HG02798 (cell line): ENCODE measurements at regions not wholly inside any gene's neighbourhood (a gene's known extent, or its start where the extent isn't known, plus 50 kb on each side); places are given as distances from the start of the nearest gene placed in this dataset.

ENCODE experiments used
- ATAC-seq: cut with Tn5 transposase; IDR thresholded peaks from one replicate; pipeline ENCODE4 v1.9.1; 2021; ENCODE audit warnings: mild to moderate bottlenecking; ENCODE audit not compliant: unreplicated experiment, poor library complexity

DNA sequence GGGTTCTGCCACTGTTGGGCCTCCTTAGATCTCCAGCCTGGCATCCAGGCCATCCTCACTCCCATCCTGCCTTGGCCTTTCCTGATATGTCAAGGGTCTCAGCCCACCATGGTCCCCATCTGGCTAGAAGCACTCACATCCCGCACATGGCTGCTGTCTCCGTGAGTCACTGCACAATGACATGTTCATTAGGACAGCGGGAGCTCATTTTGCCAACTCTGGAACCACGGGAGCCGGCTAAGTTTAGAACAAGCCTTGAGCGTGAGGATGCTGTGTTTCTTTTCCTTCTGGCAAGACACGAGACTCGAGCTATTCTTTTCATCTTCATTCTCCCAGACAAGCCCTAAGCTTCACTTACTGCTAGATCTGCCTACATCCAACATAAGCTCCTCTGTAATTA, 65.7 kb upstream of the KSR1 start:
- ATAC-seq = no peak

DNA sequence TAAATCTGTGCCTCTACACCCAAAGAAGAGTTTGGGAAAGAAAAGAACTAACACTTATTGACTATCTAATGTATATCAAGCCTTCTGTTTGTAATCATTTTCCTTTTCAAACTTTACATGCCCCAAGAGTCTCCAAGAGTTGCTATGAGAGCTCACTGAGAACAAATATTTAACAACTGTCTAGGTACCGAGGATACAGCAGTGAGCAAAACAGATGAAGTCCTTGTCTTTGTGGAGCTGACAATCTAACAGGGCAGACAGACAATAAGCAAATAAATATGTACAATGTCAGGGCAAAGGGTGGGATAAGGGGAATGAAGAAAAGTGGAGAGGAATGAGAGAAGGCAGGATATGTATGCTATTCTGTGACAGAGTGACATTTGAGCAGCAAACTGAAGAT, 64.8 kb upstream of the KSR1 start:
- ATAC-seq = no peak

DNA sequence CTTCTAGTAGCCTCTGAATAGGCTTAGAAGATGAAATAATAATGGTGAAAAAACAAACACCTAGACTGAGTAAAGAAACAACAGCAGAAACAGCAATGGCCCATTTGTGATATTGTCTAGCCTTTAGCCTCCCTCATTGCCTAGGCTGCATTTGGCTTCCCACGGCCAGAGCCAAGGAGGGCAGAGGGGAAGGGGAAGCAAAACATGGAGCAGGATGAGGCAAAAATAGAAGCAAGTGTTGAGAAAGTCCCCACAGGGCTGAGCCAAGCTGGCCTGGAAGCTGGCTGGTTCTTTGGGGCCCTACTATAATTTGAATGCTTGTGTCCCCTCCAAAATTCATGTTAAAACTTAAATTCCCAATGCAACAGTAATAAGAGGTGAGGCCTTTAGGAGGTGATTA, 60.2 kb upstream of the KSR1 start:
- no peak for ATAC-seq

DNA sequence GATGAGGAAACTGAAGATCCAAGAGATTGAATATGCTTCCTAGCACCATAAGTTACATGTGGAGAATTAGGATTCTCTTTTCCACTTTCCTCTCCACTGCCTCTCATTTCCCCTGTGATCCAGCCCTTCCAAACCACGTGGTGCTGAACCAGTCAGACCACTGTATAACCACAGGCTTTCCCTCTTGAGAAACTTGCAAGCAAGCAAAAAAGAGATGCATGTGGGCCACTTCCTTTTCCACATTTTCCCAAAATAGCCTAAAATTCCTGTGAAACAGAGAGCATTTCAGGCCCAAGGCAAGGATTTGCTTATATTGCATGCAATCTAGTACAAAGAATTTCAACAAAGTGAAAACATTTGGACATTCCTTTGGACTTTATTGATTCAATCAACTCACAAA, 59.3 kb upstream of the KSR1 start:
- ATAC-seq = no peak

DNA sequence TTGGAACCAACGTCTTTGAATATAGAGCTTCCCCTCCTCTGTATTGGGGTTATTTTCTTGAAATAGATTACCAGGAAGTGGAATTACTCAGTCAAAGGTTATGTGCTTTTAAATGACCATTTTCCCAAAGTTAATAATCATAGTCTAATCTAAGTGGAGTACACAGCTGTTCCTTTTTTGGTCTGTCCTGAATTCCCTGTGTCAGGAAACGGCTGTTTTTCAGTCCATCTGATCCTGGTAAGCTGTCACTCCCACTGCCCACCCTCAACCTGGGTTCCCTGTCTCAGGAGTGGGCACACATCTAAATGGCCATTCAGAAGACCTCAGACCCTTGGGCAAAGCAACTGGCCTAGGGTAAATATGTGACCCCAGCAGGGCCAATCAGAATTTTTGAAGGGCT, 57.6 kb upstream of the KSR1 start:
- no peak for ATAC-seq

DNA sequence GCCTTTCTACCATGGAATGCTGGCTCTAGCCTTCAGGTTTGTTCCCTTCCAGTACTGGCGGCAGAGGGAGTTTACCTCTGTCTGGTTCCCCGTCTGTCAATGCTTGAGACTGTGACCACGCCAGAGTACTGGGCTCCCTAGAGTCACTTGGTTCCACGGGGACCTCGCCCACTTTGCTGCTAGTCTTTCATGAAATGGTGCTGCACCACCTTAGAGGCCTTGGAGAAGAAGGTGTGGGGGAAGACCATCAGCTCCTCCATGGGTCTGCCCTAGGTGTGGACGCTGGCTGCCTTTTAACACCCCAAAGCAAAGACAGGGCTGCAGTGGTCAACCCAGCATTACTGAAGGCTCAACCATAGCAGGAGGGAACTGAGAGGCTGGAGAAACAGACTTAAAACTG, 55.3 kb upstream of the KSR1 start:
- no peak for ATAC-seq

DNA sequence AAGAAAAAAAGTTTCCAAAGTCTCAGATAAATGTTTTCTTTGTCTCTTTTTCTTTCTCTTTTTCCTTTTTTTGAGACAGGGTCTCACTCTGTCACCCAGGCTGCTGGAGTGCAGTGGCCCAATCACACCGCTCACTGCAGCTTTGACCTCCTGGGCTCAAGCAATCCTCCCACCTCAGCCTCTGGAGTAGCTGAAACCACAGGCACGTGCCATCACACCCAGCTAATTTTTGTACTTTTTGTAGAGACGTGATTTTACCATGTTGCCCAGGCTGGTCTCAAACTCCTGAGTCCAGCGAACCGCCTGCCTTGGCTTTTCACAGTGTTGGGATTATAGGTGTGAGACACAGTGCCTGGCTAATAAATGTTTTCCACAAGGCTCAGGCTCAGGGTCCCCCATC, 53.3 kb upstream of the KSR1 start:
- no peak for ATAC-seq

DNA sequence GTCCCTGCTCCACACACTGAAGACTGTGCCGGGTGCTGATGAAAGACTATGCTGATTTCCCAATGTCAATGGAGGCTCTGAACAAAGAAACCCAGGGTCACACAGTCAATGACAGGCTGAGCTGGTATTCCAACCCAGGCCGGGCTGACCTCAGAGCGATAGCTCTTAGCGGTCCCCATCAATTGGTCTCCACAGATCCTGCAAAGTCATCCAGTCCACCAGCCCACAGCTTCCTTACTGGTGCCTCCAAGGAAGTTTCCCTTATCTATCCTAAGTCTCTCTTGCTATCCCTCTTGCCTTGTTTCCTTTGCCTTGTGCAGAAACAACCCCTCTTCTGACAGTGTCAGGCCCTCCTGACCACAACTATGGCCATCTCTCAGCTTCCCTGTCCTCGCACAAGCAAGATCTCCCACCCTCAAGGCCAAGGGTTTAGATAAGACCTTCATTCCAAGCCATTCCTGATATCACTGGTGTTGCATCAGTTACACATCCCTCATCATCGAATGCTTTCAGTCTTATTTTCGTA, 52.7 kb upstream of the KSR1 start:
- no peak for ATAC-seq

DNA sequence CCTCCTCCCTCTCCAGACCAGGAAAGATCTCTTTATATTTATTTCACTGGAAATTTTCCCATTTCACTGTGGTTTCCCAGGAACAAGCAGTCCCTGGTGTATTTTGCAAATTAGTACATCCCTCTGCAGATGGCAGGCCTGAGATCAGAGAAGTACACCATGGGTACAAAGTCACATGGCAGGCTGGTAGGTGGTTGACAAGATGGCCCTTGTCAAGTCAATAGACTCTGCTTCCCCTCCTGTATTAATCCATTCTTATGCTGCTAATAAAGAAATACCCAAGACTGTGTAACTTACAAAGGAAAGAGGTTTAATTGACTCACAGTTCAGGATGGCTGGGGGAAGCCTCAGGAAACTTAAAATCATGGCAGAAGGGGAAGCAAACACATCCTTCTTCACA, 51.6 kb upstream of the KSR1 start:
- no peak for ATAC-seq
